ENCODE measurements at regions not wholly inside any gene's neighbourhood (a gene's known extent, or its start where the extent isn't known, plus 50 kb on each side); places are given as distances from the start of the nearest gene placed in this dataset.
A peak's percentile ranks its signal among the peaks of the same experiment; 100 is the strongest.

DNA sequence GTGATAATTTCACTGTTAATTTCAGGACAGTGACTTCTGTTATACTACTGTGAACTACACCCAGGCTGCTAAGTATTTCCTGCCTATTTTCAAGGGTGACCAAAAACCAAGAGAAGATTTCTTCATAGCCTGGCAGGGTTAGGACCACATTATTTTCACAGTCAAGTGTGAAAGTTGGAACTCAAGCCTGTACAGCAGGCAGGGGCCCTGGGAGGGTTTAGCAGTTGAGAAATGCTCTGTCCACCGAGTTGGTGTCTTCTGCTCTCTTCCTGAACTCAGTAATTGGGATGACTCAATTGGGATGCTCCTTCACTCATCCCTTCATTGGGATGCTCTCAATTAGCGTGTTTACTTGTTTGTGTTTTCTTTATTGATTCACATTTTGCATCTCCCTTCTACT is 347.3 kb upstream of the CDH11 start:
- no peak for DNase-seq

DNA sequence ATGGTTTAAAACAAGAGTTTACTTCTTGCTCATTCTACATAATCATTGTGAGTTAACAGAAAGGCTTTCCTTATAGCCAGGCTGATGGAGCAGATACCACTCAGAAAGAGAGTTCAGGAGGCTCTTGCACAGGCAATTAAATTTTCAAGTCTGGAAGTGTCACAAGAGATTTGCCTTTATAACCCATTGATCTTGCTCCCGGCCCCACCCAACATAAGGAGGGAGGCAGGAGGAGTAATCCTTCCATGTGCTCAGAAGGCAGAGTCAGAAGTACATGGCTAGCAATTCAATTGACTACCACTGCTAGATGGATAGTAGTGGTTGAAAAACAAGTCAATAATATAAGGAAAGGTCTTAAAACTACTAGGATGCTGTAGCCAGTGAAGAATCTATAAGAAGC is 346.3 kb upstream of the CDH11 start:
- DNase-seq = peak; percentile 16

- no peak for DNase-seq
These were observed 341.9 kb upstream of the CDH11 start for GRCh38 chr16:65463652-65464260.

DNA sequence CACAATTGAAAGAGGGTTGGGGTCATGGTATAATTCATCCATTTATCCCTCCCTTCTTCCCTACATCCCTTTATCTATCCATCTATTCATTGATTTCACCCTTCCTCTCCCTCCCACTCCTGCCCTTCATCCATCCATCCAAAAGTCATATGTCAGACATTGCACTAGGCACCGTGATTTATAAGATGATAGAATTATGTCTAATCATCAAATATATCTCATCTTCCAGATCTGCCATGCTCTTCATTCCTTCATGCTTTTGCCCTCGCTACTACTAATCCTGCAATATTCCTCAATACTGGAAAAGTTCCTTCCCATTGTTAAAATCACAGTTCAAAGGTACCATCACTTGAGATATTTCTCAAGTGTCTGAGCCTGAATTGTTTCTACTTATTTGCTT is 335.2 kb upstream of the CDH11 start:
- DNase-seq = no peak

DNA sequence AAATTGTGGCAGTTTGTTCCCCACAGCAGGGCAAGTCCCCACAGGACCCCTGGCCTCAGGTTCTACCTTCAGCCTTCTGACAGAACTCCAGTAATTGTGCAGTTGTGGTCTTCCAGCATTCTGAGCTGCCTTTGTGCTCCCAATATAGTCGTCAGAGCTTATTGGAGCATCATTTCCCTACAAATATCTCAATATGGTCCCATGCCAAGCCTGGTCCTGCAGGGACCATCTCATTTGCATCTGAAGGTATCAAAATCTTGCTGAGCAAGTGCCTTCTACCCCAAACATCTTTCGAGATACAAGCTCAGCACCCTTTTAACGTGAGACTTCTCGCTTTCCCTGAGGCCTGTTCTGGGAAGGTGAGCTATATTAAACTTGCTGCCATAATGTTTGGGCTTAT is 333.9 kb upstream of the CDH11 start:
- no peak for DNase-seq

DNA sequence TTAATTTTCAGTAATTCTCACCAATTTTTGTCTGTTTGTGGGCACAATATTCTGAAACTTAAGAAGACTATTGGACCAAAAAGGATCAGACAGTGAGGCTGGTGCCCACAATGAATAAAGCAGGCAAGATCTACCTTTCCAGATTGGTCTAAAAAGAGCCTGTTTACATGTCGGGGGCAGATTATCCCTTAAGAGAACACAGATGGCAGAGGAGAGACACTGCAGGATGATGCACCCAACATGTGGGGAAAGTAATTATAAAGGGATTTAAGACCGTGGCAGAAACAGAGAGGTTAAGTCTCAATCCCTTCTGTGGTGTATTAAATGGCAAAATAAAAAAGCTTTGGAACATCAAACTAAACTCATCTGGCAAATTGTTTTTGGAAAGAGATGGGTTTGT is 331.8 kb upstream of the CDH11 start:
- DNase-seq = no peak

GRCh38 chr16:65449526-65449925 is 327.7 kb upstream of the CDH11 start:
- DNase-seq = no peak

- DNase-seq = no peak
These were observed 324.6 kb upstream of the CDH11 start for GRCh38 chr16:65446427-65446826.

DNA sequence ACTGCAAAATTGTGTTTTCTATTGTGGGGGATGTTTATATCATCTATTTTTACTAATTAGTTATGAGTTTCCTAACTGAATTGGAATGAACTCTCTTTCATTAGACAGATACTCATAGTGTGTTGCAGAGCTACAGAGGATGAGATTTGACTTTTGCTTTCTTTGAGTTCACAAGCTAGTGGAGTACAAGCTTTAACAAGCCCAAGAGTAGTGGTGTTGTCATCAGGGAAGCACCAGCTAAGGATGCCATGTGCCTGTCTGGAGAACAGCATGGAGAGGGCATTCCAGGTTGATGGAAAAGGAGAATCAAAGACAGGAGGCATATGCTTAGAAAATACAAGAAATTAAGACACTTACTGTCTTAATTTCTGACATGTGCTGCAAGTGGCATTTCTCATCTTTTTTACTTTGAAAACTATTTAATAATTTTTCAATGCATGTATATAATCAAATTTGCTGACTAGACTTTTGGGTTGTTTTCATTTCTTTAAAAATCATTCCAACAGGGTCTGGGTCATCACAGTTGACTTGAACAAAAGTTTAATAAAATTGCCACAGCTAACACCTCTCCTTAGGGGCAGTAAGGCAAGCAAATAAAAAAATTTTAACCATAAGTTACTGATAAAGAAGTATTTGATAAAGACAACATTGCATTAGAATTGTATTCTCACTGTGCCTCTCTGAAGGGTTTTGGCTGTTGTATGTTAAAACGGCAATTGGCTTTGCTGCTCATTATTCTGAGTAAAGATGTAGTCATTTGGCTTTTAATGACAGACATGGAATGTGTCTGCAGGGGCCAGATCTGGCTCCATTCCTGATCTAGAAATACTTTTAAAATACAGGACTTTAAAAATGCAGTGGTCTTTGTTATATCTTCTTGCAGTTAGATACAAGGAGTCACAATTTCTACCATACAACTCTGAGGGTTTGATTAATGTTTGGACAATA is 323.7 kb upstream of the CDH11 start:
- DNase-seq = no peak

DNA sequence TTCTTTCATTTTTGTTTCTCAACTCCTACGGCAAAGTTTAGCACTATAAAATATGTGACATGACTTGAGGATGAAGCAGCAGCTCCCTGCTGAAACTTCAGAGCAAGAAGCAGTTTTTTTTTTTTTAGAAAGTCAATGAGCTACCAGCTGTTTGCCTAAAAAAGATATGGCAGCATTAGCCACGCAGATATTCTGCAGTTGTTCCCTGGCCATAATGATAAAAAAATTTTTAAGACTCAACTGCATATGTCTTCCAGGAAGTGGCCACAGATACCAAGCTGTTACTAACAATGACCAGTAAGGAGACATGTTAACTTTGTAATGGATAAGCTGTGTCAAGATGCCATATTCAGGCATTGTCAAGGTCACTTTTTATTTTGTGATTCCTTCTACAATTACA is 319.6 kb upstream of the CDH11 start:
- no peak for DNase-seq

- DNase-seq = no peak
These were observed 307.8 kb upstream of the CDH11 start for GRCh38 chr16:65429504-65430181.

DNA sequence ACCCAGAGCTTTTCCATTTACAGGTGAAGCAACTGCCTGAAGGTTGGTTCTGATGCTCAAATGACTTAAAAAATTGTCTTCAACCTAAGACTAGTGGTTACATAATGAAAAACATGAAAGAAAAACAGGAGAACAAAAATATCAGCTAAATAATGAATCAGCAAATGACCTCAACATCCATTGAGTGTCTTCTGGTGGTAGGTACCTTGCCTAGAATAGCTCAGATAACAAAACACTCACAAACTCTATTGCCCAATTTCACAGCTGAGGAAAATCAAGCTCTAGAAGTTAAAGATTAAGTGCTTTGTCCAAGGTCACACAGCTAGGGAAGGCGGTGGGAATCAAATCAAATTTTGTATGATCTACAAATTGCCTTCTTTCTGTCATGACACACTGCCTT is 304.6 kb upstream of the CDH11 start:
- DNase-seq = no peak

- DNase-seq = no peak
These were observed 301.1 kb upstream of the CDH11 start for GRCh38 chr16:65422934-65423333.

- DNase-seq = no peak
These were observed 299.7 kb upstream of the CDH11 start for GRCh38 chr16:65421596-65421995.

DNA sequence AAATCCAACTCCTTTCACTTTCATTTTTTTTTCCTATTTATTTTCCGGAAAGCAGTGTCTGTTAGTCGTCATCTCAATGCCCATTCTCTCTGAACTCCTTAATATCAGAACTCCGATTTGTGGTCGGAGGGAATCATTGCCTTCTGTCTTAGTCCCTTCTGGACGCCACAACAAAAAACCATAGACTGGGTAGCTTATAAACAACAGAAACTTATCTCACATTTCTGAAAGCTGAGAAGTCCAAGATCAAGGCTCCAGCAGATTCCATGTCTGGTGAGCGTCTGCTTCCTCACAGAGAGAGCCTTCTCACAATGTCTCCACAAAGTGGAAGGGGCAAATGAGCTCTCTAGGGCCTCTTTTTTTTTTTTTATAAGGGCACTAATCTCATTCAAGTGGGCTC is 296.6 kb upstream of the CDH11 start:
- DNase-seq = no peak

- DNase-seq = no peak
These were observed 293.6 kb upstream of the CDH11 start for GRCh38 chr16:65415460-65415859.

DNA sequence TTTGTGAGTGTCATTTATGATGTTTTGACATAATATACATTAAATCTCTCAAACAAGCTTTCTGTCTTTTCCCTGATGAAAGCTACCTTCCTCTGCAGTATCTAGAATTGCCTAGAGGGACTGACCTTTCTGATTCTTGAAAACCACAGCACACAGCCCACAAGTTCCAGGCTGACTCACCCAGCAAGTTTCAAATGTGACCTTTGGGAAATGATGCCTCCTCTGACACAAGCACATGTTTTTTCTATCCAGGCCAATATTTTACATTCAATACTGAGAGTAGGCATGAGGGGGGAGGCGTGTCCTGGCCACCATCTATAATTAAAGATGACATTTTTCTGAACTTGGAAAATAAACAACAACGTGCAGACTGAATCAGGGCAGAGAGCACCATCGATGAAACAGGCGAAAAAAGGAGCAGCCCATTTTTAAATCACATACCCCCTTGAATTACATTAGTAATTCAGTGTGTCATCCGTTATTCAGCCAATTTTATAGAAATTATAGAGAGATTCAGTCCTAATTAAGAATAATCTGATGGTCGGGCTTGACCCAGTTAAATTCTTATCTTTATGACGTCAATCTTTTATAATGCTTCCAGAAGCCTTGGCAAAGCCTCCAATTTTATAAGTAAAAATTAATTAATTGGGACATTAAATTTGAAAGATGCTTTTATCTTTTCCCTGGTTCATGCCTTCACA is 292.6 kb upstream of the CDH11 start:
- DNase-seq = peak; percentile 50

GRCh38 chr16:65413861-65414260 is 292.0 kb upstream of the CDH11 start:
- DNase-seq = no peak

DNA sequence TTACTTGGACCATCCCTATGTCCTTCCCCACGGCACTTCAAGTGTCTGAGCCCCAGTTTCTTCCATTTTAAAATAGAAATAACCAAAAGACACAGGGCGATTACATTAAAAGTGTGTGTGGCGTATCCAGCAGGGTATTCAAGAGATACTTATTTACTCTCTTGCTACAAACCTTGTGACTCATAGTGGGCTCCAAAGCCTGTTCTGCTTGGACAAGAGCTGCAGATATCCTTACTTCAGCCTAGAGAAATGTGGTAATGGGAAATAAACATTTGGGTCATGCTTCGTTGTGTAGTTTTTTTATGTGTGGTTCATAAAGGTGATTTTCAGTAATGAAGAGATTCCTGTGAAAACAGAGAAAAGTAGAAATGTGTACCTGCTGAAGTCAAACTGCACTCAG is 288.9 kb upstream of the CDH11 start:
- DNase-seq = no peak

DNA sequence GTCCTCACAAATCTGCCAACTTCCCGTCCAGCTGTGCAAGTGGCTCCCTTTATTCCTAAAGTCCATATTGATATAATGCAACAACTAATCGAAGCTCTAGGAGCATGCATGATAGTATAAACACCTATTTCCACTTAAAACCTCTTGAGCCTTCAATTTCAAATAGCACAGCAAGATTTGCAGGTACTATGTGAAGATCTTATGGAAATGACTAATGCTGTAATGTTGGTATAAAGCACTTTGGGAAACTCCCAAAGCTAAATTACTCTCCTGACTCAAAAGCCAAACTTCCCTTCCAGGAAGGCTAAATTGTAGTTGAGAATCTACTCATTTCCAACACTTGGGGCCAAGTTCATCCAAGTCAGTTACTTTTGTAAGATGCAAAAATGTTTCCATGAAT is 287.6 kb upstream of the CDH11 start:
- DNase-seq = no peak

DNA sequence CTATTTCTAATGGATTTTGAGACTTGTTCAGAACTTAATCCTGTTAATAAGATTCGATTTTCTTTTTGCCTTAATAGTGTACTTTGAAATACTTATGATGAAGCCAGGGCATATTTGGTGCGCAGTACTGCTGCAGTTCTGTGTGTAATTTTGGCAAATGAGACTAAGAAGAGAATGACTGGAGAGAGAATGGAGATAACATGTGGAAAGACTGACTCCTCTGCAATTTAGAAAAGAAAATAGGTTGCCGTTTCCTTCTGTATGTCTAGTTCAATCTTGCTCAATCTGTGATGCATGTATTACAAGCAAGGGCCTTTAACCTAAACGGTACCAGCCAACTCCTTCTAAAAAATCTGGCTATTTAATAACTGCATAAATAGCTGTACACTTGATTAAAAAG is 285.1 kb upstream of the CDH11 start:
- no peak for DNase-seq

DNA sequence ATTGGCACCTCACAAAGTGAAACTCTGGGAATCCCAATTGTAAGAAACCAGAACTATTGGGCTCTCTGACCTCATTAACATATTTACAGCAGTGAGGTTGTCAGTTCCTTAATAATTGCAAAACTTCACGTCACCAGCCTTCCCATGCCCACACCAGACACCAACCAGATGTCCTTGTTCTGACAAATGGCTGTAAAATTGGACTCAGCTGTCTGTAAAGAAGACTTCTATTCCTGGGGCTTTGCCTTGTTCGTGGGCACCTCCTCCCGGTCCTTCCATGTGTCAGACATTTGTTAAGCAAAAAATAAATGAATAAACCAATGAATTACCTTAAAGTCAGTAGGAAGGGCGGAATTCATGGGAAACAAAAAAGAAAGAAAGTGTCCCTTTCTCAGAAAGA is 284.3 kb upstream of the CDH11 start:
- DNase-seq = no peak

DNA sequence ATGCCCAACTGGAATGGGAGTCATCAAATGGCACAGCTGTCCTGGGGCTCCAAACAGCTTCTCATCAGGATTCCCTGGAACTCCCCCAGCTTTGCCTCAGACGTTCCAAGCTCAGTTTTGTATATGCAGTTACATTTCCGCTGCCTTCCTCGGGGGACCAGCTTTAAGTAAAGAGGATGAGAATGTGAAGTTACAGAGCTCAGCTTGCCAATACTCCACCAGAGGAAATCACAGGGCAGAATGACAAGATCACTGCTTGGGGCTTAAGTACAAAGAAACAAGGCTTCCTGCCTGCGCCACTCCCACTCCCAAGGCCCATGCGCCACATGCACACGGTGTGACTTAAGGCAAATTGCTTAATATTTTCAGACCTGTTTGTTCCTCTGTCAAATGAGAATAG is 272.4 kb upstream of the CDH11 start:
- DNase-seq = peak; percentile 29
